GM12865 (cell line): ENCODE measurements at regions not wholly inside any gene's neighbourhood (a gene's known extent, or its start where the extent isn't known, plus 50 kb on each side); places are given as distances from the start of the nearest gene placed in this dataset.

ENCODE experiments used
- DNase-seq: peaks from one replicate; pipeline ENCODE4 v3.0.0; 2010; ENCODE audit warnings: low read depth
- H3K4me3 ChIP-seq: 2 replicates; pipeline ENCODE4 v1.5.1; 2011; ENCODE audit warnings: mild to moderate bottlenecking, low read depth, low read length, control low read depth
- TF ChIP-seq, protein P1 (sequence below): IDR thresholded peaks from 2 replicates; pipeline ENCODE4 v1.5.1; 2011; ENCODE audit warnings: low read length, control low read depth, low read depth, inconsistent platforms; ENCODE audit not compliant: insufficient read depth; ENCODE audit errors: missing control alignments

DNA sequence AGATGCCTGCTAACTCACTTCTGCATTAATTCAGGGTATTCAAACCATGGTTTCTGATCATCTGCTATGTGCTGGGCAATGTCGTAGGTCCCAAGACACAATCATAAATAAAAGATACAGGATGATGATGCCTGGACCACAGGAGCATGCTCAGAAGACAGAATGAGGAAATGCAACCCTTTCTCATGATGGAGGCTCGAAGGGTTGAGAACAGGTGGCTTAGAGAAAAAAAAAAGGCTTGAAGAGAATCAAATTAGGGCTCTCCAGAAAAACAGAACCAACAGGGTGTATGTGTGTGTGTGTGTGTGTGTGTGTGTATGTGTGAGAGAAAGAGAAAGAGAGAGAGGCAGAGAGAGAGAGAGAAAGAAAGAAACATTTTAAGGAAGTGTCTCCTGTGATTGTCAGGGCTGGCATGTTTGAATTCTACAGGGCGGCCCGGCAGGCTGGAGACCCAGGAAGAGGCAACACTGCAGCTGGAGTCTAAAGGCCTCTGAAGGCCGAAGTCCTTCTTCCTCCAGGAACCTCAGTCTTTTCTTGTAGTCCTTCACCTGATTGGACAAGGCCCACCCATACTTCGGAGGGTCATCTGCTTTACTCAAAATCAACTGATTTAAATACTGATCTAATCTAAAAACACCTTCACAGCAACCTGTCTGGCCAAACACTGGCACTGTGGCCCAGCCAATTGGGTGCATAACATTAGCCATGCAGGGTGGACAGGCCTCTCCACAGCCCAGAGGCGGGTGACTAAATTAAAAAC is 143.8 kb downstream of the ERMARD start:
- no peak for DNase-seq
- TF ChIP-seq, protein P1, sequence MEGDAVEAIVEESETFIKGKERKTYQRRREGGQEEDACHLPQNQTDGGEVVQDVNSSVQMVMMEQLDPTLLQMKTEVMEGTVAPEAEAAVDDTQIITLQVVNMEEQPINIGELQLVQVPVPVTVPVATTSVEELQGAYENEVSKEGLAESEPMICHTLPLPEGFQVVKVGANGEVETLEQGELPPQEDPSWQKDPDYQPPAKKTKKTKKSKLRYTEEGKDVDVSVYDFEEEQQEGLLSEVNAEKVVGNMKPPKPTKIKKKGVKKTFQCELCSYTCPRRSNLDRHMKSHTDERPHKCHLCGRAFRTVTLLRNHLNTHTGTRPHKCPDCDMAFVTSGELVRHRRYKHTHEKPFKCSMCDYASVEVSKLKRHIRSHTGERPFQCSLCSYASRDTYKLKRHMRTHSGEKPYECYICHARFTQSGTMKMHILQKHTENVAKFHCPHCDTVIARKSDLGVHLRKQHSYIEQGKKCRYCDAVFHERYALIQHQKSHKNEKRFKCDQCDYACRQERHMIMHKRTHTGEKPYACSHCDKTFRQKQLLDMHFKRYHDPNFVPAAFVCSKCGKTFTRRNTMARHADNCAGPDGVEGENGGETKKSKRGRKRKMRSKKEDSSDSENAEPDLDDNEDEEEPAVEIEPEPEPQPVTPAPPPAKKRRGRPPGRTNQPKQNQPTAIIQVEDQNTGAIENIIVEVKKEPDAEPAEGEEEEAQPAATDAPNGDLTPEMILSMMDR, result no peak
- H3K4me3 ChIP-seq, result no peak overlapping the region

DNA sequence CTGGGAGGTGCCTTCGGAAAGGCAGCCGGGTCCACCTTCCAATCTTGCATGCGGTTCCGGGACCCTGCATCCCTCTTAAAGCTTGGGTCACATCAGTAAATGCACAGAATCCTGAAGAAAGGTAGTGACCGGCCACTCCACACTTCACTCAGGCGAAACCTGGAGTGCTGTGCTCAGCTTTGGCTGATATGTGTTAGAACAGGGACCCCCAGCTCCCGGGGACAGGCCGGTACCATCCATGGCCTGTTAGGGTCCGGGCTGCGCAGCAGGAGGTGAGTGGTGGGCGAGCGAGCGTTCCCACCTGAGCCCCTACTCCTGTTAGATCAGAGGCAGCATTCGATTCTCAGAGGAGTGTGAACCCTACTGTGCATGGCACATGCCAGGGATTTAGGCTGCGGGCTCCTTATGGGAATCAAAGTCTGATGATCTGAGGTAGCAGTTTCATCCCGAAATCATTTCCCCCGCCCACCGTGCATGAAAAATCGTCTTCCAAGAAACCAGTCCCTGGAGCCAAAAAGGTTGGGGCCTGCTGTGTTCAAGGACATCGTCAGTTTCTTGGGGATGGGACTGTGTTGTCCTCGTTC is 143.0 kb downstream of the ERMARD start:
- no peak for DNase-seq
- TF ChIP-seq, protein P1, result no peak
- H3K4me3 ChIP-seq, result no peak overlapping the region

DNA sequence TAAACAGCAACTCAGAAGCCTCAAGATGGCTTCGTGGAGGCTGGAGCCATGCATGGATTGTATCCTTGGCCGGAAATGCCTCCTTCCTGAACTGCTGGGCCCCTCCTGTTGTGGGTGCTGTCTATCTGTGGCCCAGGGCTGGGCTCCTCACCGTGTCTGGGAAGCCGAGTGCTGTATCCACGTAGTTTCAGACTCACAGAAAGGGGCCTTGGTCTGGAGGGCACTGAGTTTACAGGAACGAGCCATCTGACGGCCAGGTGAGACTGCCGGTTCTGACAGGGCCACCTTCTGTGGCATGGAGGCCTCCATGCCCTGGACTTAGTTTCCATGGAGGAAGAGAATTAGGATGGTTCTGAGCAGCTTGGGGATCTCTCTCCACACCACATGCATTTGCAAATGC is 142.2 kb downstream of the ERMARD start:
- DNase-seq, result no peak
- H3K4me3 ChIP-seq, result no peak overlapping the region
- TF ChIP-seq, protein P1, result no peak

DNA sequence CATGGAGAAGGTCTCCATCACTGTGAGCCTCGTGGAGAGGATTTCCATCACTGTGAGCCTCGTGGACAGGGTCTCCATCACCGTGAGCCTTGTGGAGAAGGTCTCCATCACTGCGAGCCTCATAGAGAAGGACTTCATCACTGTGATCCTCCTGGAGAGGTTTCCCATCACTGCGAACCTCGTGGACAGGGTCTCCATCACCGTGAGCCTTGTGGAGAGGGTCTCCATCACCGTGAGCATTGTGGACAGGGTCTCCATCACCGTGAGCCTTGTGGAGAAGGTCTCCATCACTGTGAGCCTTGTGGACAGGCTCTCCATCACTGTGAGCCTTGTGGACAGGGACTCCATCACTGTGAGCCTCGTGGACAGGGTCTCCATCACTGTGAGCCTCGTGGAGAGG is 140.4 kb downstream of the ERMARD start:
- DNase-seq, result no peak
- TF ChIP-seq, protein P1, result no peak
- no peak overlapping the region for H3K4me3 ChIP-seq

DNA sequence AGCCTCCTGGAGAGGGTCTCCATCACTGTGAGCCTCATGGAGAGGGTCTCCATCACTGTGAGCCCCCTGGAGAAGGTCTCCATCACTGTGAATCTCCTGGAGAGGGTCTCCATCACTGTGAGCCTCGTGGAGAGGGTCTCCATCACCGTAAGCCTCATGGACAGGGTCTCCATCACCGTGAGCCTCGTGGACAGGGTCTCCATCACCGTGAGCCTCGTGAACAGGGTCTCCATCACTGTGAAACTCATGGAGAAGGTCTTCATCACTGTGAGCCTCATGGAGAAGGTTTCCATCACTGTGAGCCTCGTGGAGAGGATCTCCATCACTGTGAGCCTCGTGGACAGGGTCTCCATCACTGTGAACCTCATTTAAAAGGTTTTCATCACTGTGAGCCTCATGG is 140.0 kb downstream of the ERMARD start:
- no peak overlapping the region for H3K4me3 ChIP-seq
- DNase-seq, result no peak
- TF ChIP-seq, protein P1, result no peak

DNA sequence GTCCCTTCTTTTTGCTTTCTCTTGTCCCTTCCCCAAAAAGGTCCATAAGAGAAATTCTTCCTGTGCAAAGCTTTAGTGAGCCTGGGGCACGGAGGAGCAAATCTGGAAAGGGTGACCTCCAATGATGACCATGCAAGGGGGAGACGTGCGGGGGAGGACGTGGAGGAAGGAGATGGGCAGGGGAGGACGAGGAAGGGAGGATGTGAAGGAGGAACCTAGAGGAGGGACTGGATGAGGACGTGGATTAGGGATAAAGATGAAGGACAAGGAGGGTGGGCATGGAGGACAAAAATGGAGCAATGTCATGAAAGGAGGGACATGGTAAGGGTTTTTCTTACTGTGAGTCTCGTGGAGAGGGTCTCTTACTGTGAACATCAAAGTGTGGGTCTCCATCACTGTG is 139.5 kb downstream of the ERMARD start:
- TF ChIP-seq, protein P1, result no peak
- no peak for DNase-seq
- no peak overlapping the region for H3K4me3 ChIP-seq

DNA sequence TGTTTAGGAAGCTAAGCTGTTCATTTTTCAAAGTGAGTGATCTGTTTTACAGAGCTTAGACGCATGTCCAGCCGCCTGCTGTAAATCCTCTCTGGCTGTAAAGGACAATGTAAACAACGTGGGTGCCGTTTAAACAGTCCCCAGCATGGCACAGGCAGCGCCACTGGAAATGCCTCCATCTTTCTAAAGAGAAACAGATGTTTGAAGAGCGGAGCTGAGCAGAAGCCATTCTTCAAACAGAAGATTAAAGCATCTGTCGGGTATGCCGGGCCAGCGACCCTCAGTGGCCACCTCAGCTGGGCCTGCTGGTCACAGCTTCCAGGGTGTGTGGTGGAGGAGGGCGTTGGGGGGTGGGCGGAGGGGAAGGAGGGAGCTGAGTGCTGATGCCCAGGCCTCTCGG is 138.6 kb downstream of the ERMARD start:
- TF ChIP-seq, protein P1, result no peak
- no peak overlapping the region for H3K4me3 ChIP-seq
- DNase-seq, result no peak
